Endothelial cell of umbilical vein (primary cell): ENCODE measurements at regions not wholly inside any gene's neighbourhood (a gene's known extent, or its start where the extent isn't known, plus 50 kb on each side); places are given as distances from the start of the nearest gene placed in this dataset.

Source experiments
- BruUV-seq: library from RNA; stranded (reverse); fragments of 400-500 nt; replicated peaks from 2 replicates; lab custom pipeline; 2021; lab: Mats Ljungman, UMichigan
- CTCF ChIA-PET: fragments of 300-600, 350-600 bp; sonication (Branson Sonifier 250); formaldehyde crosslinking; loops from one replicate; lab custom pipeline; 2021; ENCODE audit warnings: antibody characterized with exemption, inconsistent platforms; lab: Charles Lee
- POLR2A ChIA-PET: fragments of 300-600, 350-600 bp; sonication (Branson Sonifier 250); formaldehyde crosslinking; loops from one replicate; lab custom pipeline; 2021; ENCODE audit warnings: antibody characterized with exemption, inconsistent platforms; lab: Charles Lee
- DNase-seq: peaks from one replicate; pipeline ENCODE4 v3.0.0-alpha.2; 2011; ENCODE audit warnings: low read depth, low spot score
- FAIRE-seq: peaks from 2 replicates; lab custom pipeline; 2011; peaks lifted over from hg19 to GRCh38; lab: Jason Lieb, UNC
- H2AFZ ChIP-seq: 2 replicates; pipeline ENCODE4 v1.6.0; 2012; ENCODE audit warnings: low read depth, low read length, control low read depth, inconsistent platforms
- H3K27ac ChIP-seq: 2 replicates; pipeline ENCODE4 v1.5.1; 2011; ENCODE audit warnings: low read depth, mild to moderate bottlenecking, control low read depth, low read length, moderate library complexity; ENCODE audit not compliant: insufficient read depth
- H3K27me3 ChIP-seq, 2 experiments: 2 replicates each; pipeline versions ENCODE4 v1.6.0 to v1.6.1; 2011; ENCODE audit warnings: low read length in 2 of 2, mixed read lengths in 1 of 2; ENCODE audit not compliant: control insufficient read depth in 2 of 2, insufficient read depth in 2 of 2
- H3K36me3 ChIP-seq, 2 experiments: 2 replicates in 1 of 2; 3 replicates in 1 of 2; pipeline ENCODE4 v1.5.1; 2011; ENCODE audit warnings: low read length in 2 of 2, mild to moderate bottlenecking in 1 of 2, moderate library complexity in 1 of 2; ENCODE audit not compliant: control insufficient read depth in 2 of 2, insufficient read depth in 2 of 2; ENCODE audit errors: extremely low read depth in 1 of 2
- H3K4me1 ChIP-seq: 3 replicates; pipeline ENCODE4 v1.5.1; 2011; ENCODE audit warnings: mild to moderate bottlenecking, low read length; ENCODE audit not compliant: control insufficient read depth, insufficient read depth; ENCODE audit errors: extremely low read depth
- H3K4me2 ChIP-seq: 2 replicates; pipeline ENCODE4 v1.6.1; 2011; ENCODE audit warnings: low read length, control low read depth, mixed read lengths; ENCODE audit not compliant: insufficient read depth
- H3K4me3 ChIP-seq, 3 experiments: fragments of 200-600 bp in 1 of 3; sonication (generic), shearing (Covaris generic) in 1 of 3; replicated peaks in 1 of 3; 2 replicates each; pipeline ENCODE4 v1.5.1; 2011 to 2016; ENCODE audit warnings: control low read depth in 3 of 3, low read length in 3 of 3, mild to moderate bottlenecking in 2 of 3, inconsistent platforms in 1 of 3, low read depth in 1 of 3, moderate library complexity in 1 of 3; ENCODE audit not compliant: insufficient read depth in 1 of 3
- H3K79me2 ChIP-seq: 2 replicates; pipeline ENCODE4 v1.6.0; 2012; ENCODE audit warnings: low read length, inconsistent platforms; ENCODE audit not compliant: control insufficient read depth, insufficient read depth
- H3K9ac ChIP-seq: replicated peaks from 2 replicates; pipeline ENCODE3; 2011; ENCODE audit warnings: low read length, control low read depth; ENCODE audit not compliant: insufficient read depth; ENCODE audit errors: extremely low read depth
- H3K9me1 ChIP-seq: replicated peaks from 3 replicates; pipeline ENCODE4 v1.6.0; 2011; ENCODE audit warnings: mild to moderate bottlenecking, low read length; ENCODE audit not compliant: control insufficient read depth, insufficient read depth; ENCODE audit errors: extremely low read depth
- H3K9me3 ChIP-seq: replicated peaks from 2 replicates; pipeline ENCODE4 v1.5.1; 2012; ENCODE audit warnings: low read length, inconsistent platforms; ENCODE audit not compliant: control insufficient read depth, insufficient read depth
- H4K20me1 ChIP-seq: replicated peaks from 2 replicates; pipeline ENCODE3; 2011; ENCODE audit warnings: mild to moderate bottlenecking, low read length; ENCODE audit not compliant: control insufficient read depth, insufficient read depth; ENCODE audit errors: extremely low read depth
- CTCF ChIP-seq, 2 donors: IDR thresholded peaks; 1 replicate in 1 of 2; 2 replicates in 1 of 2; pipeline ENCODE4 v1.5.1; 2011; ENCODE audit warnings: low read length in 2 of 2, mild to moderate bottlenecking in 2 of 2, moderate library complexity in 2 of 2, control low read depth in 1 of 2, inconsistent platforms in 1 of 2, low read depth in 1 of 2; ENCODE audit not compliant: insufficient read depth in 1 of 2; ENCODE audit errors: extremely low read depth in 1 of 2
- EZH2 ChIP-seq: IDR thresholded peaks from 2 replicates; pipeline ENCODE4 v1.6.1; 2012; ENCODE audit warnings: borderline replicate concordance, low read depth, mild to moderate bottlenecking, moderate library complexity, low read length, inconsistent platforms; ENCODE audit not compliant: severe bottlenecking
- FOS ChIP-seq: IDR thresholded peaks from 2 replicates; pipeline ENCODE4 v1.6.1; 2011; ENCODE audit warnings: mild to moderate bottlenecking, low read length, moderate library complexity, borderline replicate concordance; ENCODE audit not compliant: insufficient read depth
- GATA2 ChIP-seq: IDR thresholded peaks from 2 replicates; pipeline ENCODE4 v1.7.0; 2011; ENCODE audit warnings: low read depth, mild to moderate bottlenecking, moderate library complexity, mixed read lengths, low read length; ENCODE audit not compliant: insufficient read length, insufficient read depth
- JUN ChIP-seq: IDR thresholded peaks from 2 replicates; pipeline ENCODE4 v1.6.1; 2011; ENCODE audit warnings: borderline replicate concordance, low read depth; ENCODE audit not compliant: insufficient read length, insufficient read depth
- POLR2AphosphoS5 ChIP-seq: IDR thresholded peaks from 2 replicates; pipeline ENCODE4 v1.6.1; 2012; ENCODE audit warnings: low read depth, mild to moderate bottlenecking, control low read depth, low read length, moderate library complexity; ENCODE audit not compliant: insufficient read depth
- dilution Hi-C: fragments of 300-500 bp; cut with MboI; formaldehyde crosslinking; loops from one replicate; pipeline ENCODE4 v1.15.0; 2019; ENCODE audit warnings: low sequenced_read_pairs; ENCODE audit not compliant: extremely low pct_ligation_motif_present
- intact Hi-C: fragments of 100-400 bp; cut with micrococcal nuclease; formaldehyde crosslinking; loops from one replicate; pipeline ENCODE4 v1.10.0; 2022

GRCh38 chr13:74193391-74193790, 59.2 kb upstream of the KLF12 start:
- POLR2A ChIA-PET, result no interaction called here
- peak; percentile 57 for FAIRE-seq
- intact Hi-C loops, result loop anchor here (1.0 to 2.0 kb wide), 2 partner anchors 59 to 429 kb away; partner anchors contain the start of gene KLF12

More at GRCh38 chr13:74193391-74193790, 59.2 kb upstream of the KLF12 start:
- Histone ChIP-seq H2AFZ (peak overlapping the region; percentile 85), H3K4me3 (no peak overlapping the region), H4K20me1 (no peaks in the 10 kb centered on the region), H3K4me1 (peaks cover 19% of the 10 kb centered on the region), H3K27me3 (no peaks in the 10 kb centered on the region), H3K9me1 (no peaks in the 10 kb centered on the region), H3K4me2 (peak overlapping the region; percentile 82), H3K79me2 (no peaks in the 10 kb centered on the region), H3K9me3 (no peaks in the 10 kb centered on the region), H3K36me3 (no peaks in the 10 kb centered on the region), H3K9ac (no peak overlapping the region), H3K27ac (peak overlapping the region; percentile 38)
- peak; percentile 35 for TF ChIP-seq GATA2
- TF ChIP-seq EZH2, result no peak
- TF ChIP-seq POLR2AphosphoS5, result peak; percentile 47
- TF ChIP-seq FOS, result peak; percentile 50
- TF ChIP-seq JUN, result peak; percentile 58
- TF ChIP-seq CTCF (IDR thresholded peaks at IDR 0.05; ENCODE audit: extremely low read depth in 1 of 2, insufficient read depth in 1 of 2, low read depth in 1 of 2, low read length in 2 of 2), result no peak
- BruUV-seq, result no TSS peak
- CTCF ChIA-PET, result no interaction called here
- dilution Hi-C loops, result no loop called here
- DNase-seq, result peak; percentile 94
